GM19023 (cell line): ENCODE measurements at regions not wholly inside any gene's neighbourhood (a gene's known extent, or its start where the extent isn't known, plus 50 kb on each side); places are given as distances from the start of the nearest gene placed in this dataset.

Experiments
- ATAC-seq: cut with Tn5 transposase; IDR thresholded peaks from one replicate; pipeline ENCODE4 v1.9.1; 2021; ENCODE audit warnings: mild to moderate bottlenecking, moderate library complexity; ENCODE audit not compliant: unreplicated experiment

DNA sequence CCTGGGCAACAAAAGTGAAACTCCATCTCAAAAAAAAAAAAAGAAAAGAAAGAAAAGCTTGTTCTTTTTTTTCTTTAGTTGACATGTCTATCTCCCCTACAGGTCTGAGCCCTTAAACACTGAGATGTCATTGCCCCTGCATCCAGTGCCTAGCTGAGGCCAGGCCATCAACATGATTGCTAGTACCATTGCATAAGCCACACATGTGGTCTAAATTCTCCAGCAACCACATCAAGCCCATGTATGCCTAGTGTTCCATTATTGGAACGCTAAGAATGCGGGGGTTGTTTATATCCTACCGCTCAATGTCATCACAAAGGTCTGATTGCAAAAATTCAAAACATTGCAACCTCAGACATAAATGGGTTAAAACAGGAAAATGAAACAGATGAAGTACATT, 62.7 kb downstream of the NPTX2 start:
- no peak for ATAC-seq

GRCh38 chr7:98681511-98681910, 64.4 kb downstream of the NPTX2 start:
- no peak for ATAC-seq

GRCh38 chr7:98681951-98682350, 64.9 kb downstream of the NPTX2 start:
- ATAC-seq: no peak

DNA sequence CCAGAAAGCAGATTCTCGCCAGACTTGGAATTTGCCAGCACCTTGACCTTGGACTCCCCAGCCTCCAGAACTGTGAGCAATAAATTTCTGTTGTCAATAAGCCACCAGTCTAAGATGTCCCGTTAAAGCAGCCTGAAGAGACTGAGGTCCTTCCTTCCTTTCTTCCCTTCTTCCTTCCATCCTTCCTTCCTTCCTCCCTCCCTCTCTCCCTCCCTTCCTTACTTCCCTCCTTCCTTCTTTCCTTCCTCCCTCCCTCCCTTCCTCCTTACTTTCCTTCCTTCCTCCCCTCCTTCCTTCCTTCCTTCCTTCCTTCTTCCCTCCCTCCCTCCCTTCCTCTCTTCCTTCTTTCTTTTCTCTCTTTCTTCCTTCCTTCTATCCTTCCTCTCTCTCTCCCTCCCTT, 66.4 kb downstream of the NPTX2 start:
- ATAC-seq: no peak

DNA sequence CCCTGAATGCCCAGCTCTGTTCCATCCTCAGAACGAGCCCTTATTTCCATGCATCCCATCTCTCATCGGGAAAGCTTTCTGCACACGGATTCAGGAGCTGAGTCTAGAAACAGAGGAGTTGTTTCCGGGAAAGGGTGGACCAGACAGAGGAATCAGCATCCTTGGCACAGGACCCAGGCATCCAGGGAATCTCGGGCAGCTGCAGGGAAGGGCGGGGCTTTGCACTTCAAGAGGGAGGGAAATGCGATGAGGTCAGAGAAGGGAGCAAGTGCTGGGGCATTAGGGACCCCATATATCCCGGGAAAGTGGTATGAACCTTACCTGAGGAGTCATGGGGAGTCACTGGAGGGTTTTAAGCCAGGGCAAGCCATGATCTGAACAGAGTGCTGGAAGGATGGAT, 68.5 kb downstream of the NPTX2 start:
- no peak for ATAC-seq

DNA sequence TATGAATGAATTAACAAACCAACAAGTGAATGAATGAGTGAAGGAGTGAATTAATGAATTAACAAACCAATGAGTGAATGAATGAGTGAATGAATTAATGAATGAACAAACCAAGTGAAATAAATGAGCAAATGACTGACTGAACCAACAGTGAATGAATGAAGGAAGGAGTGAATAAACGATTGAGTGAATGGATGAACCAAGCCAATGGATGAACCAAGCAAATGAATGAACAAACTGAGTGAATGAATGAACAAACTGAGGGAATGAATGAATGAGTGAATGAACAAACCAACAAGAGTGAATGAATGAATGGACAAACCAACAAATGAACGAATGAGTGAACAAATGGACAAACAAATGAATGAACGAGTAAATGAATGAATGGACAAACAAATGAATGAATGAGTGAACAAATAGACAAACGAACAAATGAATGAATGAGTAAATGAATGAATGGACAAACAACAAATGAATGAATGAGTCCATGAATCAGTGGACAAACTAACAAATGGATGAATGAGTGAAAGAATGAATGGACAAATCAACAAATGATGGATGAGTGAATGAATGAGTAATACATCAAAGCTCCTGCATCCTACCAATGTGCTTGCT, 69.5 kb downstream of the NPTX2 start:
- no peak for ATAC-seq

- no peak for ATAC-seq
These were observed 70.1 kb downstream of the NPTX2 start for GRCh38 chr7:98687111-98687751.

- no peak for ATAC-seq
These were observed 74.5 kb downstream of the NPTX2 start for GRCh38 chr7:98691619-98692018.

DNA sequence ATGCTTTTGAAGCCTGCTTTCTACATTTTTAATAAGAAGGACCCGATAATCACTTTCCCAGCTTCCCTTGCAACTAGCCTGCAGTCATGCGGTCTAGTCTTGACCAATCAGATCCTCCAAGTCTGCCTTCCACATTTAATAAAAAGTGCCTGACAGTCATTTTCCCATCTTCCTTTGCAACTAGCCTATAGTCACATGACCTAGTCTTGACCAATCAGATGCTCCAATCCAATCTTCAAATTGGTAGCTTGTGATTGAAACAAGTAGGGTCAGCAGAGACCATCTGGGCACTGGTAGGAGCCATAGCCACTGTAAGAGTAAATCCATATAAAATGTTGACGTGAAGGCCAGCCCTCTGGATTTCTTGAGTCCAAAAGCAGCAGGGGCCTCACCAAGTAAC, 80.0 kb downstream of the NPTX2 start:
- no peak for ATAC-seq

GRCh38 chr7:98697485-98698240, 80.6 kb downstream of the NPTX2 start:
- no peak for ATAC-seq

DNA sequence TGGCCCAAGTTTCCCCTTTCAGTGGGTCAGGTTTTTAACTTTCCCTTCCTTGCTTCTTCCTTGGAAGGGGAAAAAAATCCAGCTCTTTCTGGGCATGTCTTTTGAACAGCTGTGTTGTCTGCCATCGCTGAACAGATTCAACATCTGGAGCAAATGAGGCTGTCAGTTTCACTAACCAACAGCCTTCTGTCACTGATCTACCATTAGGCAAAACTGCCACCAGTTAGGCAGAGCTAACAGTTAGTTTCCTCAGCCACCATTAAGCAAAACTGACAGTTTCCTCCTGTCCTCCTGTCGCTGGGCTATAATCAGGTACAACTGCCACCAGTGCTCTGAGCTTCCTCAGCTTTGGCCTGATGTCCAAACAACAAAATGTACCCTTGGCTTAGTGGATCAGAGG, 81.9 kb downstream of the NPTX2 start:
- ATAC-seq: no peak

- ATAC-seq: no peak
These were observed 83.4 kb downstream of the NPTX2 start for GRCh38 chr7:98700533-98700932.

DNA sequence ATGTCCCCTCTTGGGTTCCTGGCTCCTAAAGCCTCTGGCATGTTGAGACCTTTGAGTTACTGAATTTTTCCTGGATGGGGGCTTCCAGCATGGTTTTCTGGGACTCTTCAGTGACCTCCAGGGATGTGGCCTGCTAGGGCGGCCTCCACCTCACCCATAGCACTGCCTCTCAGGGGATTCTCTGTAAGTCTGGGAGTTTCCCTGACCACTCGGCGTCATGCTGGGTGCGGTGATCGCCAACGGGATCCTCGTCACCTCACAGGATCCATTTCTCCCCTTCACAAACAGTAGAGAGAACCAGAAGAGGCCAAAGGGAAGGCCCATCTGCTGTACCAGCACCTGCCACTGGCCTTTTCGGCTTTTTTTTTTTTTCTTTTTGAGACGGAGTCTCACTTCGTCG, 84.3 kb downstream of the NPTX2 start:
- no peak for ATAC-seq

- ATAC-seq: no peak
These were observed 84.9 kb downstream of the NPTX2 start for GRCh38 chr7:98702021-98702420.

DNA sequence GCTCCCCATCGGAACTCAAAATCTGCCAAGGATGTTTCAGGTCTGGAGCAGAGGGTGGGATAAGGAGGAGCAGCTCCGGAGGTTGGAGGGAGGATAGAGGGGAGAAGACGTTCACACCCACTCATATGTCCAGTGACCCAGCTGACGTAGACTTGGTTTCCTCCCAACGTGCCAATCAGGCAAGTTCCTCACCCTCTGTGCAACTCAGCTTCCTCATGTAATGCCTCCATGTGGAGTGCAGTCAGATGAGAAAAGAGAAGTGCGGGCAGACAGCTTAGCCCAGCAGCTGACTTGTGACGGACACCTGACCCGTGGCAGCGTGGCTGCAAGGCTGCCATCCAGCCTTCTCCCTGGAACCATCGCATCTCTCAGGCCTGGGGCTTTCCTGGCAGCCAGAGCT, 86.8 kb downstream of the NPTX2 start:
- ATAC-seq: no peak

DNA sequence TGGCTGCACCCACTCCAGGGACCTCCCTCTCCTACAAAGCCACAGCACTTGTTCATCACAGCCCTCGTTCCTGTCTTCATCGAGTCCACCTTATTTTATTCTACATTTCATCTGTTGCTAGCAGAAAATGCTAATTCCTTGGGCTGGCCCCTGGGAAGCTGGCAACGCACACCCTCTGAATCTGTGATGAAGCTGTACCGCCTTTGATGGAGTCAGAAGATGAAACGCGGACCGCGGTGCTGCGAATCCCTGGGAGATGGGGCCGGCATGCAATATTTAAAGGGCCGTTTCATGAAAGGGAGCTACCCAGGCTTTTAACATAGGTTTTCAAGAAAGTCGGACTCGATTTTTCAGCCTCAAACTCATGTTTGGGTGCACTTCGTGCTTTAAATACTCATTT, 88.5 kb downstream of the NPTX2 start:
- ATAC-seq: no peak

DNA sequence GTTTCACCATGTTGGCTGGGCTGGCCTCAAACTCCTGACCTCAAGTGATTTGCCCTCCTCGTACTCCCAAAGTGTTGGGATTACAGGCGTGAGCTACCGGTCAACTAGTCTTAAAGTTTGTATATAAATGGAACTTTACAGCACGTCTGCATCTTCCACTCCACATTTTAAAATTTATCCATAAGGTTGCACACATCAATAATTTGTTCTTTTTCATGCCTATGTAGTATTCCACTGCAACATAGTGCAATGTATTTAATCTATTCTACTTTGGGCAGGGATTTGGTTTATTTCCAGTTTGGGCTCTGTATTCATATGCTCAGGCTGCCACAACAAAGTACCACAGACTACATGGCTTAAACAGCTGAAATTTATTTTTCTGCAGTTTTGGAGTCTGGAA, 90.0 kb downstream of the NPTX2 start:
- ATAC-seq: no peak

GRCh38 chr7:98711945-98712344, 94.9 kb downstream of the NPTX2 start:
- ATAC-seq: no peak

GRCh38 chr7:98713165-98713810, 96.2 kb downstream of the NPTX2 start:
- no peak for ATAC-seq

DNA sequence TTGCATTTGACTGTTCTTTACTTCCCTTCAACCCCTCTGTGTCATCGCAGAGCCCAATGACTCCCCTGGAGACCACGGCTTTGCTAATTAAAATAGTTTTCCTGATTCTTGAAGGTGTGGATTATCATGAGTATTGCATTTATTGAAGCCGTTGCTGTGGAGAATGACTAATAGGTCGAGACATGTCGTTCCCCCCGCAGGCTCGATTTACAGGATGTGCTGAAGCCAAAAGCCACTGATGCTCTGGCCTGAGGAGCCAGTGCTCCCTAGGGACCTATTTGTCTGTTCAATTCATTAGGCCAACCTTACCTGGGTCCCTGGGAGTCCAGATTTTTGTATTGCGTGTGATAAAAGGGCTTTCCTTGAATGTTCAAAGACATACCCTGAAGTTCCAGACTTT, 102.3 kb downstream of the NPTX2 start:
- ATAC-seq: no peak

DNA sequence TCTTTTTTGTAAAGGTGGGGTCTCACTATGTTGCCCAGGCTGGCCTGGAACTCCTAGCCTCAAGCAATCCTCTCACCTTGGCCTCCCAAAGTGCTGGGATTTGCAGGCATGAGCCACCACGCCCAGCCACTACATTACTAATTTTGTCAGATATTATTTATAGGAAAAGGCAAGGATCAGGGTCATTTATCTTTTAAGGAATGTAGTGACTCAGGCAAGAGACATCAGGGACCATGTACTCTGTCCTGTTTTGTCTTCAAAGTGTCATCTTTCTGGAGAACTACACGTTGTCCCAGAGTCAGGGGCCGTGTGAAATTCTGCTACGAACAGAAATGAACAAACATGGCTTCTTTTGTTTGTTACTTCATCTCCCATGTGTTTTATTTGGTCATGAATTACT, 105.3 kb downstream of the NPTX2 start:
- ATAC-seq: no peak

DNA sequence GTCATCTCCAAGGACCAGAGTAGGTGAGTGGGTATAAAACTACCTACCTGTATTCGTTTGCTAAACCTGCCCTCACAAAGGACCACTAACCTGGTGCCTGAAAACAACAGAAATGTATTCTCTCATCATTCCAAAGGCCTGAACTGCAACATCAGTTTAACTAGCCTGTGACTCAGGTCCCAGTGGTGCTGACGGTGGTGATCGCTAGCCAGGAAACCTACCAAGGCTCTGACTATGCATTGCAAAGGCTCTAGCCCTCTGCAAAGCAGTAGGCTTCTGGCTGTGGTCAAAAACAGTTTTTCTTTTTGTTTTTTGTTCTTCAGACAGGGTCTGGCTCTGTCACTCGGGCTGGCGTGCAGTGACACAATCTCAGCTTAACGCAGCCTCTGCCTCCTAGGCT, 107.5 kb downstream of the NPTX2 start:
- no peak for ATAC-seq
